ENCODE measurements at regions not wholly inside any gene's neighbourhood (a gene's known extent, or its start where the extent isn't known, plus 50 kb on each side); places are given as distances from the start of the nearest gene placed in this dataset.

DNA sequence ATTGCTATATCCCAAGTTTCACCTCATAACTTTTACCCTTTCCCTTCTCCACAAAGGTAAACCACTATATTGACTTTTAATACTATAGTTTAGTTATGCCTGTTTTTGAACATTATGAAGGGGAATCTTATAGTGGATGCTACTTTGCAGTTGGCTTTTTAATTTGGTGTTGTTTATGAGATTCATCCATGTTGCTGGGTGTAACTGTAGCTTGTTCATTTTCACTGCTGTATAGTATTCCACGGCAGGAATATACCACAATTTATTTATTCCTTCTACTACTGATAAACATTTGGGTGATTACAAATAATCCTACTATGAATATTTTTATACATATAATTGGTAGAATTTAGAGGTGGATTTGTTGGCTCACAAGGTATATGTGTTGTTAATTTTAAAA is 88.4 kb upstream of the NALF2 start:
- Histone ChIP-seq H3K4me3 (replicated peaks in 1 of 2; ENCODE audit: low read depth in 1 of 2, low read length in 2 of 2) (no peak overlapping the region), H2AFZ (ENCODE audit: low read depth, low read length, poor library complexity, severe bottlenecking) (no peak overlapping the region), H4K20me1 (ENCODE audit: insufficient read depth) (no peaks in the 10 kb centered on the region), H3K4me2 (ENCODE audit: low read length) (no peak overlapping the region), H3K79me2 (ENCODE audit: insufficient read depth, low read length) (no peaks in the 10 kb centered on the region), H3K27me3 (ENCODE audit: insufficient read depth, low read length) (no peaks in the 10 kb centered on the region), H3K27ac (ENCODE audit: low read depth, low read length) (no peak overlapping the region), H3K36me3 (ENCODE audit: control insufficient read depth in 1 of 2, insufficient read depth in 2 of 2, low read length in 2 of 2) (no peaks in the 10 kb centered on the region), H3K9ac (ENCODE audit: low read length) (no peak overlapping the region), H3K9me2 (ENCODE audit: insufficient read depth) (no peaks in the 10 kb centered on the region), H3K4me1 (ENCODE audit: control insufficient read depth in 1 of 2, insufficient read depth in 2 of 2, low read length in 2 of 2) (no peaks in the 10 kb centered on the region), H3K9me3 (ENCODE audit: control insufficient read depth in 1 of 2, insufficient read depth in 1 of 2, low read depth in 1 of 2, low read length in 2 of 2) (no peaks in the 10 kb centered on the region)
- BruUV-seq (replicated peaks): no TSS peak
- POLR2A ChIA-PET: no interaction called here
- RAD21 ChIA-PET (ENCODE audit: low non-redundant PET in 1 of 2, low total read pairs in 2 of 2, uncharacterized antibody in 2 of 2, unreplicated experiment in 2 of 2): no interaction called here
- no peak for TF ChIP-seq POLR2AphosphoS5 (IDR thresholded peaks at IDR 0.05; ENCODE audit: low read depth, low read length)
- no peak for TF ChIP-seq POLR2A (IDR thresholded peaks at IDR 0.05; ENCODE audit: borderline replicate concordance, extremely low read depth, insufficient read depth, insufficient read length)
- no peak for TF ChIP-seq TCF7L2 (IDR thresholded peaks at IDR 0.05; ENCODE audit: borderline replicate concordance, extremely low read depth, insufficient read depth, insufficient read length)
- TF ChIP-seq EZH2phosphoT487 (IDR thresholded peaks at IDR 0.05; ENCODE audit: borderline replicate concordance): no peak
- TF ChIP-seq SRF (IDR thresholded peaks at IDR 0.05; ENCODE audit: low read depth): no peak
- TF ChIP-seq RAD21 (IDR thresholded peaks at IDR 0.05; ENCODE audit: low read depth): no peak
- TF ChIP-seq, protein P1, sequence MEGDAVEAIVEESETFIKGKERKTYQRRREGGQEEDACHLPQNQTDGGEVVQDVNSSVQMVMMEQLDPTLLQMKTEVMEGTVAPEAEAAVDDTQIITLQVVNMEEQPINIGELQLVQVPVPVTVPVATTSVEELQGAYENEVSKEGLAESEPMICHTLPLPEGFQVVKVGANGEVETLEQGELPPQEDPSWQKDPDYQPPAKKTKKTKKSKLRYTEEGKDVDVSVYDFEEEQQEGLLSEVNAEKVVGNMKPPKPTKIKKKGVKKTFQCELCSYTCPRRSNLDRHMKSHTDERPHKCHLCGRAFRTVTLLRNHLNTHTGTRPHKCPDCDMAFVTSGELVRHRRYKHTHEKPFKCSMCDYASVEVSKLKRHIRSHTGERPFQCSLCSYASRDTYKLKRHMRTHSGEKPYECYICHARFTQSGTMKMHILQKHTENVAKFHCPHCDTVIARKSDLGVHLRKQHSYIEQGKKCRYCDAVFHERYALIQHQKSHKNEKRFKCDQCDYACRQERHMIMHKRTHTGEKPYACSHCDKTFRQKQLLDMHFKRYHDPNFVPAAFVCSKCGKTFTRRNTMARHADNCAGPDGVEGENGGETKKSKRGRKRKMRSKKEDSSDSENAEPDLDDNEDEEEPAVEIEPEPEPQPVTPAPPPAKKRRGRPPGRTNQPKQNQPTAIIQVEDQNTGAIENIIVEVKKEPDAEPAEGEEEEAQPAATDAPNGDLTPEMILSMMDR (IDR thresholded peaks at IDR 0.05 in 2 of 3, conservative IDR thresholded peaks at IDR 0.05 in 1 of 3; ENCODE audit: borderline replicate concordance in 1 of 3, insufficient read depth in 1 of 3, low read depth in 2 of 3, low read length in 2 of 3): no peak
- DNase-seq (ENCODE audit: low read depth, low spot score) (no peak), ATAC-seq (no peak)
- intact Hi-C loops (cut with micrococcal nuclease): no loop called here
- CTCF ChIA-PET: interaction anchor here (1.3 kb wide), 1 partner anchor 9 kb away, joined by 3 read pairs; no protein-coding TSS in a partner anchor

DNA sequence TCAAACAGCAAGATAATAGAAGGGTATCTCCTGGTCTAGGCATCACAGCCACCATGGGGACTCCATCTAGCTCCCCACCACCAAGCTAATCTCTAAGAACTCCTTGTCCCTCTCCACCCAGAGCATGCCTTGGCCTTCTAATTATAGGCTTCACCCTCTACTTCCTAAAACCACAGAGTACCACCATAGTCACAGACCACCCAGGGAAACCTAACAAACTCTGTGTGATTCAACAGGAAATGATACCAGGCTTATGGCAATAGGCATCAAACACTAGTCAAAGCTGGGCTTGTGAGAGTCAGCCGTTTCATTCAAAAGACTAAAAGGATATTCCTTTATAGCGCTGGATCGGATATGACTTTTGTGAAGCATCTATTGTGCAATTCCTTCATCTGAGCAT is 91.5 kb upstream of the NALF2 start:
- H3K4me1 ChIP-seq (ENCODE audit: control insufficient read depth in 1 of 2, insufficient read depth in 2 of 2, low read length in 2 of 2): no peaks in the 10 kb centered on the region
- ATAC-seq (no peak), DNase-seq (ENCODE audit: low read depth, low spot score) (no peak)
- ChIA-PET POLR2A (no interaction called here), RAD21 (ENCODE audit: low non-redundant PET in 1 of 2, low total read pairs in 2 of 2, uncharacterized antibody in 2 of 2, unreplicated experiment in 2 of 2) (no interaction called here), CTCF (interaction anchor here (2.1 kb wide), 1 partner anchor 12 kb away, joined by 7 read pairs; no protein-coding TSS in a partner anchor)
- H3K27me3 ChIP-seq (ENCODE audit: insufficient read depth, low read length): no peaks in the 10 kb centered on the region
- no peak overlapping the region for H2AFZ ChIP-seq (ENCODE audit: low read depth, low read length, poor library complexity, severe bottlenecking)
- no peak overlapping the region for H3K4me2 ChIP-seq (ENCODE audit: low read length)
- no peak overlapping the region for H3K4me3 ChIP-seq (replicated peaks in 1 of 2; ENCODE audit: low read depth in 1 of 2, low read length in 2 of 2)
- no peaks in the 10 kb centered on the region for H3K36me3 ChIP-seq (ENCODE audit: control insufficient read depth in 1 of 2, insufficient read depth in 2 of 2, low read length in 2 of 2)
- no peaks in the 10 kb centered on the region for H3K9me2 ChIP-seq (ENCODE audit: insufficient read depth)
- H4K20me1 ChIP-seq (ENCODE audit: insufficient read depth): no peaks in the 10 kb centered on the region
- no peaks in the 10 kb centered on the region for H3K79me2 ChIP-seq (ENCODE audit: insufficient read depth, low read length)
- intact Hi-C loops (cut with micrococcal nuclease): no loop called here
- no peak overlapping the region for H3K27ac ChIP-seq (ENCODE audit: low read depth, low read length)
- no peak overlapping the region for H3K9ac ChIP-seq (ENCODE audit: low read length)
- H3K9me3 ChIP-seq (ENCODE audit: control insufficient read depth in 1 of 2, insufficient read depth in 1 of 2, low read depth in 1 of 2, low read length in 2 of 2): no peaks in the 10 kb centered on the region
- BruUV-seq (replicated peaks): no TSS peak
- no peak for TF ChIP-seq JUND (IDR thresholded peaks at IDR 0.05)
- no peak for TF ChIP-seq ATF3 (IDR thresholded peaks at IDR 0.05)
- TF ChIP-seq SIN3A (IDR thresholded peaks at IDR 0.05; ENCODE audit: low read depth): no peak
- no peak for TF ChIP-seq YY1 (IDR thresholded peaks at IDR 0.05; ENCODE audit: extremely low read depth, insufficient replicate concordance, low read depth, low read length)
- TF ChIP-seq ELF1 (IDR thresholded peaks at IDR 0.05; ENCODE audit: borderline replicate concordance, low read depth): no peak
- TF ChIP-seq RAD21 (IDR thresholded peaks at IDR 0.05; ENCODE audit: low read depth): no peak
- TF ChIP-seq EZH2phosphoT487 (IDR thresholded peaks at IDR 0.05; ENCODE audit: borderline replicate concordance): no peak
- TF ChIP-seq EZH2 (IDR thresholded peaks at IDR 0.05): no peak
- no peak for TF ChIP-seq SRF (IDR thresholded peaks at IDR 0.05; ENCODE audit: low read depth)
- no peak for TF ChIP-seq SP1 (IDR thresholded peaks at IDR 0.05; ENCODE audit: low read depth)
- no peak for TF ChIP-seq CEBPB (IDR thresholded peaks at IDR 0.05; ENCODE audit: low read depth)
- no peak for TF ChIP-seq TCF7L2 (IDR thresholded peaks at IDR 0.05; ENCODE audit: borderline replicate concordance, extremely low read depth, insufficient read depth, insufficient read length)
- TF ChIP-seq CBX3 (IDR thresholded peaks at IDR 0.05; ENCODE audit: low read depth): no peak
- TF ChIP-seq MAX (IDR thresholded peaks at IDR 0.05): no peak
- TF ChIP-seq, protein P2, sequence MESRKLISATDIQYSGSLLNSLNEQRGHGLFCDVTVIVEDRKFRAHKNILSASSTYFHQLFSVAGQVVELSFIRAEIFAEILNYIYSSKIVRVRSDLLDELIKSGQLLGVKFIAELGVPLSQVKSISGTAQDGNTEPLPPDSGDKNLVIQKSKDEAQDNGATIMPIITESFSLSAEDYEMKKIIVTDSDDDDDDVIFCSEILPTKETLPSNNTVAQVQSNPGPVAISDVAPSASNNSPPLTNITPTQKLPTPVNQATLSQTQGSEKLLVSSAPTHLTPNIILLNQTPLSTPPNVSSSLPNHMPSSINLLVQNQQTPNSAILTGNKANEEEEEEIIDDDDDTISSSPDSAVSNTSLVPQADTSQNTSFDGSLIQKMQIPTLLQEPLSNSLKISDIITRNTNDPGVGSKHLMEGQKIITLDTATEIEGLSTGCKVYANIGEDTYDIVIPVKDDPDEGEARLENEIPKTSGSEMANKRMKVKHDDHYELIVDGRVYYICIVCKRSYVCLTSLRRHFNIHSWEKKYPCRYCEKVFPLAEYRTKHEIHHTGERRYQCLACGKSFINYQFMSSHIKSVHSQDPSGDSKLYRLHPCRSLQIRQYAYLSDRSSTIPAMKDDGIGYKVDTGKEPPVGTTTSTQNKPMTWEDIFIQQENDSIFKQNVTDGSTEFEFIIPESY (IDR thresholded peaks at IDR 0.05; ENCODE audit: extremely low read depth, insufficient replicate concordance, low read length): no peak
